NB4 (cell line): ENCODE measurements at regions not wholly inside any gene's neighbourhood (a gene's known extent, or its start where the extent isn't known, plus 50 kb on each side); places are given as distances from the start of the nearest gene placed in this dataset.

Experiments used
- DNase-seq: peaks from one replicate; pipeline ENCODE4 v3.0.0; 2010; ENCODE audit warnings: low read depth
- H3K4me3 ChIP-seq: one replicate; pipeline ENCODE4 v1.5.1; 2011; ENCODE audit warnings: mild to moderate bottlenecking, low read depth, low read length, moderate library complexity
- CTCF ChIP-seq: IDR thresholded peaks from one replicate; pipeline ENCODE4 v1.5.1; 2012; ENCODE audit warnings: low read depth, low read length
- MAX ChIP-seq: IDR thresholded peaks from 2 replicates; pipeline ENCODE4 v1.6.1; 2011; ENCODE audit warnings: low read depth, low read length
- MYC ChIP-seq: IDR thresholded peaks from 2 replicates; pipeline ENCODE4 v1.6.1; 2011; ENCODE audit warnings: low read depth, low read length
- POLR2A ChIP-seq: IDR thresholded peaks from 2 replicates; pipeline ENCODE4 v1.6.1; 2011; ENCODE audit warnings: mild to moderate bottlenecking; ENCODE audit not compliant: insufficient read length; ENCODE audit errors: extremely low read depth

GRCh38 chr3:75985432-75985831, 200.1 kb upstream of the ZNF717 start:
- no peak for TF ChIP-seq POLR2A
- no peak for TF ChIP-seq MAX
- no peak for TF ChIP-seq MYC
- no peak for TF ChIP-seq CTCF
- DNase-seq = no peak
- no peak overlapping the region for H3K4me3 ChIP-seq

GRCh38 chr3:76010252-76010651, 224.9 kb upstream of the ZNF717 start:
- TF ChIP-seq CTCF (no peak), MAX (no peak), MYC (no peak), POLR2A (no peak)
- H3K4me3 ChIP-seq = no peak overlapping the region
- no peak for DNase-seq

- TF ChIP-seq MYC (no peak), CTCF (no peak), MAX (no peak), POLR2A (no peak)
- no peak for DNase-seq
- no peak overlapping the region for H3K4me3 ChIP-seq
Measured at GRCh38 chr3:76011121-76011520, 225.8 kb upstream of the ZNF717 start.

GRCh38 chr3:76015496-76015895, 230.1 kb upstream of the ZNF717 start:
- TF ChIP-seq MAX = no peak
- no peak for TF ChIP-seq MYC
- TF ChIP-seq POLR2A = no peak
- no peak for TF ChIP-seq CTCF
- DNase-seq = no peak
- H3K4me3 ChIP-seq = no peak overlapping the region

GRCh38 chr3:76016111-76016510, 230.8 kb upstream of the ZNF717 start:
- no peak overlapping the region for H3K4me3 ChIP-seq
- DNase-seq = no peak
- no peak for TF ChIP-seq CTCF
- TF ChIP-seq MAX = no peak
- TF ChIP-seq MYC = no peak
- no peak for TF ChIP-seq POLR2A

- DNase-seq = no peak
- no peak overlapping the region for H3K4me3 ChIP-seq
- TF ChIP-seq MAX (no peak), MYC (no peak), CTCF (no peak), POLR2A (no peak)
Measured at GRCh38 chr3:76016769-76017439, 231.6 kb upstream of the ZNF717 start.
